SH-SY5Y (cell line): ENCODE measurements at regions not wholly inside any gene's neighbourhood (a gene's known extent, or its start where the extent isn't known, plus 50 kb on each side); places are given as distances from the start of the nearest gene placed in this dataset.

Source experiments
- GATA2 ChIP-seq: IDR thresholded peaks from 2 replicates; pipeline ENCODE4 v1.6.1; 2011; ENCODE audit warnings: mild to moderate bottlenecking, low read depth, low read length
- GATA3 ChIP-seq: IDR thresholded peaks from 2 replicates; pipeline ENCODE4 v1.6.1; 2011; ENCODE audit warnings: low read depth, mild to moderate bottlenecking, low read length, moderate library complexity

DNA sequence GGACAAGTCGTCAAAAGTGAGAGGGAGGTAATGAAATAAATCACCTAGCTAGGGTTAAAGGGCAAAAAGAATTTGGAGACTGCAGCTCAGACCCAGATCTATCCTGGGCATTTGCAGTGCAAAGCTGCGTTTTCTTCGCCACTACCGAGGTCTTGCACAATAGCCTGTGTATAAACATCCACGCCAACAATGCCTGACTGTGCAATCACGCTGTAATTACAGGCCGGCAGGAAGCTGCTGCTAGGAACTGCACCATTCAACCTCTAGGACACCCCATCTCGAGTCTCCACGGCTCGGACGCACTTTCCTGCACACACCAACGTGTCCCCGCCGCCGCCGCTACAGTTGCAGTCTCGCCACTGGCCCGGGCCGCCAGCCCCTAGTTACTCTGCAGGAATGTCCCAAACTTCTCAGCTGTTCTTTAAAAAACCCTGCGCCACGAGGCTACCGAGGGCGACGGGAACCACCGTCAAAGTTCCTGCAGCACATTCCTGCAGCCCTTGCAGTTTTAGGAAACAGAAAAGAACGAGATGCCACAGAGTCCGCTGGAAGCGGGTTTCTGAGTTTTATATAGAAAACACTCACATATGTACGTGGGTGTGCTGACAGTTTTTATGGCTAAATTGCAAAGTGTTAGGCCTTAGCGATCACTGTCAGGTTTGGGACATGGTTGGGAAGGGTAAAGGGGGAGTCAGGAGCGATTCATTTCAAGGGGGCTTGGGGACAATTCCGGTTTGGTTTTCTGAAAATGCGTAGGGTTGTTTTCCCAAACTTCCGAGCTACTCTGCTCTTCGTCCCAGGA lies 65.6 kb upstream of the PTGR2 start:
- peak; percentile 13; the same call in 1 of the 2 replicates for TF ChIP-seq GATA3
- no peak; the same call in 1 of the 2 replicates for TF ChIP-seq GATA2

DNA sequence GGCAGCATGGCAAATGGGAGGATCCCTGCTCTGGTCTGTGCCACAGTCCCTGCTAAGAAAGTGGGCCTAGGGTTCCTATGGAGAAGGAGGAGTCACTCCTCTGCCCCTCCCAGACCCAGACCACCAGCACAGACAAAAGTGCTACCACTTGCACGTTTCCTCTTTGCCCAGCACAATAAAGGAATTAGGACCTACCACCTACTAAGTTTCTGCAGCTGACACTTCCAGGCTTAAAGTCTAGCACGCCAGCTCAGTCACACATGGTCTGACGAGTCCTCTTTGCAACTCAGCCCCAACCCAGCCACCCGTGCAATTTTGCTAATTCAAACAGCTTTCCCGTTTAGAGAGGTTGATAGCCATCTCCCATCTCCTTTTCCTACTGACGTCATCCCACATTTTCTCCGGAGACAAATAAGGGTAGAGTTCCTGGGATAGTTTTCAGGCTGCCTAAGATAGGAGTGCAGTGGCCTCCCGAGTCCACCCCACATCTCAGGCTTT lies 66.2 kb upstream of the PTGR2 start:
- TF ChIP-seq GATA3 = peak; percentile 67
- TF ChIP-seq GATA2 = peak; percentile 86

DNA sequence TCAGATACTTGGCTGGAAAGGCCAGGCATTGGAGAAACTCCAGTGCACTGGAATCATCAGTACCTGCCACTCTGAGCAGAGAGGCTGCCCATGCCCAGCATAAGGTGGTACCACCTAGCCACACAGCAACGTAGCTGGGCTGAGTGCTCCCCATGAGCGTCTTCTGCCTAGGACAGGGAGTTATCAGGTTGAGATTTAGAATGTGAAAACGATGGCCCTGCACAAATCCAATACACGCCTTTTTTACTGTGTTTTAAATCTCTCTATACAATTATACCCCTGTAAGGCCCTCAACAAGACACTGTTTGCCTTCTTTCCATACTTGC lies 66.7 kb upstream of the PTGR2 start:
- TF ChIP-seq GATA3 = no peak
- no peak for TF ChIP-seq GATA2

DNA sequence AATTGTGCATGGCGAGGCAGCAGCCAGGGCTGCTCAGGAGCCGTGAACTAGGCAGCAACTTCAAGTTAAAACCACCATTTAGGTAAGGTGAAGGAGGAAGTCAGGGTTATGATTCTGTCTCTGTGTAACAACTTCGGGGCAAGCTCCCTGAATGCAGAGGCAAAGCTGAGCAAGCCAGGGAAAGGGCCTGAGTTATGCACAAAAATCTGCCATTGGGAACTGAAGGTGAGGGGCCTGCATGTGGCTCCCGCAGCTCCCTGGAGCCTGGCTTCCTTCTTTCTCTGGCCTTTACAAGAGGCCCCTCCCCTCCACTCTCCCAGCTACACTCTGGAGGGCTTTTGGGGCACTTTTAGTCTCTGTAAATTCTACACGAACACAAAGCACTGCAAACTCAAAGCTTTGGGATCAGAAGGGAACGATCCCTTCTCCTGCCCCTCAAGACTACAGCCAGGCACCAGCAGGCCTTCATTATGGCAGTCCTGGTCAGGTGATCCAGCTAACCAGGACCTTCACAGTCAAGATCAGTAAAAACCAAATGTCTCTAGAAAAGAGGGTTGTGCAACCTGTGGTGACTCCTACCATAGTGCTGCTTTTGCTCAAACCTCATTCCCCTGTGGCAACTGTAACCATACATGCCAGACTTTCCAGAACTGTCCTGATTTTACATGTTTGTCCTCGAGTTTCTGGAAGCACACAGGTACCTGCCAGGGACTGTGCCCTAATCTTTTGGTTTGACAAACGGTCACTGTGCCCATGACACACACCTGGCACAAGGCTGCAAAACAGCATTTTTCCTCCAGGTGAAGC lies 67.2 kb upstream of the PTGR2 start:
- TF ChIP-seq GATA2 (no peak), GATA3 (no peak)

DNA sequence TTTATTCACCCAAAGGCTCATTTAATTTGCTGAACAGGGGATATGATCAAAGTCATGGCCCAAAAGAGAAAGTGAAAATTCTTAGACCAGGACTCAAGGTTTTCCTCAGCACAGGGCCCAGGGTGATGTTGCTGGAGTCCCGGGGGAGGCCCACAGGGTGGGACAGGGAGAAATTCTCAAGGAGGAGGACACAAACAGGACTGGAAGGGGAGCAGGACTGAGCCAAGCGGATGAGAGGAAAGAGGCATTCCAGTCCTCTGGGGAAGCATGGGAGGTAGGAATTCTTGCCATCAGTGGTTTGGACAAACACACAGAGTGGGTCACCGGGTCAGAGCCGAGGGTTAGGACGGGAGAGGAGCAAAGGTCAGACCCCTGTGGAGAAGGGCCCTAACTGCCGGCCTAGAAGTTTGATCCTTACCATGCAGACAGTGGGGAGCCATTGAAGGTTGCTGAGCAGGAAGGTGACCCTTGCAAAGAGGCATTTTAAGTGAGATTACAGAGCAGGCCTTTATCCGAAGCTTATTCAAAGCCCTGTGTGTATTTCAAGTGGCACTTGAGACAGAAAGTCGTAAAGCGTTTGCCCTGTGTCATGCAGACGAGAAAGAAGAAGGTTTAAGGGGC lies 68.4 kb upstream of the PTGR2 start:
- TF ChIP-seq GATA3 (no peak), GATA2 (no peak)

DNA sequence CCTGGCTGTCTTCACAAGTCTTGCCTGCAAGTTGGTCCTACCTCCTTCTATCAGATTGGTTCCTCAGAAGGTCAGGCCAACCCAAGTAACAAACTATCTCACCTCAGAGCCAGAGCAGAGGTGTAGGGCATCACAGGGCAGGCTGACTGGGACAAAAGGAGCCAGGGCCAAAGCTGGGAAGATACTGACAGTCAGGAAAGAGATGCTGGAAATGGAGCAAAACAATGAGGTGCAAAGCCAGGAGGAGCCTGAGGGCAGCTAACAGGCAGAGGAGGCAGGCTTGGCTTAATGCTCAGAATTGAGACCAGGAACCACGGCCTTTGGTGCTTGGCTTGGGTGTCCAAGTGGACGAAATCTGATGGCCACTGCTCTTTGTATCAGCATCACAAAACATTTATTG lies 68.4 kb upstream of the PNMA1 start:
- TF ChIP-seq GATA3 (no peak), GATA2 (no peak)

DNA sequence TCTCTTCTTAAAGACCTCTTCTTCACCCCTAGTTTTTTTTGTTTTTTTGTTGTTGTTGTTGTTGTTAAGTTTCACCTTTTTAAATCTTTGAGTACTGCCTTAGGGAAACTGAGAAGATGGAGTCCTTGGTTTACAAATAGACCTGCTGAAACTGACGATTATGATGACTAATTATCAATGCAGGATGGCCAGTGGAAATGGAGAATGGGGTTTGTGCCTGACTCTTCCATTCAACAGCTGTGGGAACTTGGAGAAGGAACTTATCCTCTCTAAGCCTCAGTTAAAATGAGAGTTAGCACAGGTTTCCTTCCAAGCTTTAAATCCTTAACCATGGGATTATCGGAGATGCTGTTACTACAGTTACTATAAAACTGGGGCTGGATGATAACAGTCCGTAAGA lies 66.7 kb upstream of the PNMA1 start:
- TF ChIP-seq GATA2 (no peak), GATA3 (no peak)

DNA sequence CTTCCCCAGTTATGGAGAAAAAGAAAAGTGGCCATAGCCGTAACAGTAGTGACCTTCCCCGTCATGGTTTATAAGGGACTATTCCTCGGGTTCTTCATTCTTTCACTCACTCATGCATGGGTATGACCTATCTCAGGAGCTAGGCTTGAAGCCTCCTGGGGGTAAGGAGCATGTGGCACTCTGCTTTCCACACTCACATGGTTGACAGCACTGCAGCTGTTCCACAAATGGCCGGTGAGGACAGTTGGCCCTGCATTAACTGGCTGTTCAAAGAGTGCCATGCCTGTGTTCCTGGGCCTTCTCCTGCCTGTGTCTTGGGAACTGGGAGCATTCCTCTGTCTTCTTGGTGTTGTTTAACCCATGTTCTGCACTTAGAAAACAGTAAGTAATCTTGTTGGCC lies 66.2 kb upstream of the PNMA1 start:
- TF ChIP-seq GATA3 (no peak), GATA2 (no peak)

DNA sequence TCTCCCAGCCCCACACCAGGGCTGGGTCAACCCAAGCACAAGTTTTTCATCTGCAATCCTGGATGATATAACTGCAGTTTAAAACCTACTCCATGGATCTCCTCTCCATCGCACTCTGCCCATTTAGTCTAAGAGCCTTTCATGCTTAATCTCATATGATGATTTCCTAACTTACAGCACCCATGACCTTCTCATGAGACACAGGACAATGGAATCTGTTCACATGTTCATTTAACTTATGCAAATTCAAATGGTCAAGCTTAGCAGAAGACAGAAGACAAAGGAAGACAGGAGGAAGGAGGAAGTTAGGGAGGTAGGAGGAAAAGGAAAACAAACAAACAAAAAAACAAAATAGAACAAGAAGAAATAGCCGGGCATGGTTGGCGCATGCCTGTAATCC lies 64.6 kb upstream of the PNMA1 start:
- no peak for TF ChIP-seq GATA3
- TF ChIP-seq GATA2 = no peak

DNA sequence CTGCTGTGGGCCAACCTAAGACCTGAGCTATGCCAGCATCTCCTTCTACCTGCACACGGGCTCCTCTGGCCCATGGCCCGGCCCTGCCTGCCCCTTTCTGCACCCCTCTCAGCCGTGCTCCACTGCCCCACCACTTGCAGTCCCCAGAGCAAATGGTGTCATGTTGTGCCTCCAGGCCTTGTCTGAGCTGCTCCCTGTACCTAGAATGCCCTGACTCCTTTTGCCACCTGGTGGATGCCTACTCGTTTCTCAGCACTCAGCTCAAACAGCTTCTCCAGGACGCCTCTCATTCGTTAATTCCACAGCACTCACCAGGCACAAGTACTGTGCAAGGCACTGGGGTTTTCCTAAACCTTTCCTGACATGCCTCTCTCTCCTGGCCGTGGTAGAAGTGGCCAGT lies 63.2 kb upstream of the PNMA1 start:
- TF ChIP-seq GATA2 (no peak), GATA3 (no peak)

DNA sequence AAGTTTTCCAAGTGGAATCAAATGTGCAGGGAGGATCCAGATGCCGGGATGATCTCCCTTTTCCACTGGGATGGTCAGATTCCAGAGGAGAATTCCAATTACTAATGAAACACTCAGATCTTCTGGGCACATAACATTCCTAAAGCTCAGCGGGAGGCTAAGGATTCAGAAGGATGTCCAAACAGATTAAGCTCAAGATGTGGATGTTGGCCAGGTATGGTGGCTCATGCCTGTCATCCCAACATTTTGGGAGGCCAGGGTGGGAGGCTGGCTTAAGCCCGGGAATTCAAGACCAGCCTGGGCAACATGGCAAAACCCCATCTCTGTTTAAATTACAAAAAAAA lies 62.0 kb upstream of the PNMA1 start:
- TF ChIP-seq GATA2 = no peak

DNA sequence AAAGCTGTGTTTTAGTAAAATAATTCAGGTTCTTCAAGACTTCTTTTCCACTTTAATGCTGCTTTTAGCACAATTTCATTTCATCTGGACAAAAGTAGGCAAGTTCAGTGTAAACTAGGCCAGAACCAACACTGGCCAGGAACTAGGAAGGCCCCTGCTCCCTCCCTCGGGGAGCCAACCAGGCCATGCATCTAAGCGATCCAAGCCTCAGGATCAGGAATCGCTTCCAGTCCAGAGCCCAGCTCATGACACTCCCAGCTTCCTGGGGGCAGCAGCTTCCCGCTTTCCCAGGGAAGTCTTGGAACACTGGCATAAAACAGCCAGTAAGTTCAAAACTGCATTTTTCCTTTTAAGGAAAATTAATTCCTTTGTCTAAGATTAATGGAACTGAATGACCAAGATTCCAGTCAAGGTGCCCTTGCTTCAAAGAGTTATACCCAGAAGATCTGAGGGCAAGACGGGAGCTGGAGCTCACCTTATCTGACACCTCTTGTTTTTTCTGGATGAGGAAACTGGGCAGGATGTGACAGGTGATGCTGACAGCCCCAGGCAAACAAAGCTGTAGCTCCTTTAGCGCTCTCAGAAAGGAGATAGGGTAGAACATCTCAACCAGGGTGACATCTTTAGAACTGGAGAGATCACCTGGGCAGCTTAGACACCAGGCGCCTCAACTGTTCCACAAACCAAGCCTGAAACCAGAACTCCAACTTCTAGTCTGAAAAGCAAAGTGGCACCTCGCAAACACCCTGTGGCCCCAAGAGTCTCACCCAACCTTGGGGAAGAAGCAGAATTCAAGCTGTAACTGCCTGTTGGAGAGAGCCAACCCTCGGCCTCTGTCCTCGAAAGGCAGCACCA lies 61.4 kb upstream of the PNMA1 start:
- TF ChIP-seq GATA3 (no peak), GATA2 (no peak)

DNA sequence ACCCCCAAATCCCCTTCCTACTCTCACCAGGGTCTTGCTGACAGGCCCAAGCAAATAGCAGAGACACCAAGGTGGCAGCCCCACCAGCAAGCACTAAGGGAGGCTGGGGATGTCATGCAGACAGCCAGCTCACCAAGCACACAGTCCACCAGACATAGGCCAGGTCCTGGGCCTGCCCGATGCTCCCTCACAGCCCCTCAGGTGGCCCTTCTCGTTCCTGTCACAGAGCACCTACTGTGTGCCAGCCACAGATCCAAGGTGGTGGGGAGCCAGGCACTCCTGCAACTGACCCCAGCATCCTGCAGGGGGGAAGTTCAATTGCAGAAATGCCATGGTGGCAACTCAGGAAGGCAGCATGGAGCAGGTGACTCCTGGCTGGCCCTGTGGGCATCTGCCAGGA lies 60.5 kb upstream of the PNMA1 start:
- TF ChIP-seq GATA2 (no peak), GATA3 (no peak)

DNA sequence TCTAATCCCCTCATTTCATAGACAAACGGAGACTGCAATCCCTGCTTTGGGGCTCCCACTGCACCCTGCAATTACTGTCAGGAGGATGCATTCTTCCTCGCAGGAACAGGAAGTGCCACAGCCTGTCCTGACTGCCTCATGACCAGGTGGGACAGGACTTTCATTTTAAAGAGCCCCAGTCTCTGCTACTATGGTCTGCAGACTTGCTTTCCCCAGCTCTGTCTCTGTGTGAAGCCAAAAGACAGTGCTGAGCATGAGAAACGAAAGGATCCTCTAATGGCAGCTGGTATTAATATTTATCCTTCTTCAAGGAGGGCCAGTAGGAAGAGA lies 60.0 kb upstream of the PNMA1 start:
- TF ChIP-seq GATA2 (no peak), GATA3 (no peak)
